ENCODE measurements at regions not wholly inside any gene's neighbourhood (a gene's known extent, or its start where the extent isn't known, plus 50 kb on each side); places are given as distances from the start of the nearest gene placed in this dataset.

- no peak overlapping the region for H3K4me3 ChIP-seq (ENCODE audit: low read depth, low read length)
- no peak for DNase-seq (ENCODE audit: low read depth)
- no peak for TF ChIP-seq CTCF (IDR thresholded peaks at IDR 0.05; ENCODE audit: control insufficient read depth, extremely low read depth, insufficient read depth)
These were observed 244.6 kb upstream of the PSMD7 start for GRCh38 chr16:74052016-74052415.

GRCh38 chr16:74049027-74049426 lies 247.6 kb upstream of the PSMD7 start:
- TF ChIP-seq CTCF (IDR thresholded peaks at IDR 0.05; ENCODE audit: control insufficient read depth, extremely low read depth, insufficient read depth): no peak

GRCh38 chr16:74046524-74046923 lies 250.1 kb upstream of the PSMD7 start:
- DNase-seq (ENCODE audit: low read depth): no peak
- no peak for TF ChIP-seq CTCF (IDR thresholded peaks at IDR 0.05; ENCODE audit: control insufficient read depth, extremely low read depth, insufficient read depth)
- H3K4me3 ChIP-seq (ENCODE audit: low read depth, low read length): no peak overlapping the region

More at GRCh38 chr16:74049027-74049426, 247.6 kb upstream of the PSMD7 start:
- DNase-seq (ENCODE audit: low read depth): no peak
- H3K4me3 ChIP-seq (ENCODE audit: low read depth, low read length): no peak overlapping the region

- H3K4me3 ChIP-seq (ENCODE audit: low read depth, low read length): no peak overlapping the region
- DNase-seq (ENCODE audit: low read depth): no peak
- no peak for TF ChIP-seq CTCF (IDR thresholded peaks at IDR 0.05; ENCODE audit: control insufficient read depth, extremely low read depth, insufficient read depth)
These were observed 251.1 kb upstream of the PSMD7 start for GRCh38 chr16:74045513-74045912.

GRCh38 chr16:74035816-74036215 lies 260.8 kb upstream of the PSMD7 start:
- no peak overlapping the region for H3K4me3 ChIP-seq (ENCODE audit: low read depth, low read length)
- no peak for DNase-seq (ENCODE audit: low read depth)
- TF ChIP-seq CTCF (IDR thresholded peaks at IDR 0.05; ENCODE audit: control insufficient read depth, extremely low read depth, insufficient read depth): peak; percentile 21; the same call in 1 of the 2 replicates

- no peak for DNase-seq (ENCODE audit: low read depth)
- peak; percentile 59 for TF ChIP-seq CTCF (IDR thresholded peaks at IDR 0.05; ENCODE audit: control insufficient read depth, extremely low read depth, insufficient read depth)
- H3K4me3 ChIP-seq (ENCODE audit: low read depth, low read length): no peak overlapping the region
These were observed 261.8 kb upstream of the PSMD7 start for GRCh38 chr16:74034862-74035261.

GRCh38 chr16:74034200-74034599 lies 262.4 kb upstream of the PSMD7 start:
- H3K4me3 ChIP-seq (ENCODE audit: low read depth, low read length): no peak overlapping the region
- no peak for DNase-seq (ENCODE audit: low read depth)
- TF ChIP-seq CTCF (IDR thresholded peaks at IDR 0.05; ENCODE audit: control insufficient read depth, extremely low read depth, insufficient read depth): no peak
